NCI-H1092 treated with DMSO at 0.1 percent for 48 hours (cell line): ENCODE measurements at regions not wholly inside any gene's neighbourhood (a gene's known extent, or its start where the extent isn't known, plus 50 kb on each side); places are given as distances from the start of the nearest gene placed in this dataset.

ENCODE experiments used
- DNase-seq: peaks from one replicate; lab custom pipeline; 2025; lab: John Stamatoyannopoulos, UW

GRCh38 chr12:113766131-113766878 is 199.8 kb downstream of the RBM19 start:
- DNase-seq: no peak

DNA sequence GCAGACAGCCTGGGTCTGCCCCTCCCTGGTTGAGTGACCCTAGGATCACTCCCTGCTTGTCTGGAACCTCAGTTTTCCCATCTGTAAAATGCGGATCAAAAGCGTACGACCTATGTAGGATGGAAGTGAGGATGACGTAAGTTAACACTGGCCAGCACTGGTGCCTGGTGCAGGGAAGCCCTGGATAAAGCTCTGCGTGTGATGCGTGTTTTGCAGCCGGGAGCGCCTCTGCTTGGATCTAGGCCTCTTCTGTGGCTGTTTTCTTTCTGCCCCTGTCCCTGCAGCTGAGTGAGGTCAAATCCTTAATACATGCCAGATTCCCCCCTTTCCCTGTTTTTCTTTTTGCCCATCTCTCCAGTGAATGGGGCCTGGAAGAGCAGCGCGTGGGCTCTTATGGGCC is 201.5 kb downstream of the RBM19 start:
- DNase-seq: no peak

DNA sequence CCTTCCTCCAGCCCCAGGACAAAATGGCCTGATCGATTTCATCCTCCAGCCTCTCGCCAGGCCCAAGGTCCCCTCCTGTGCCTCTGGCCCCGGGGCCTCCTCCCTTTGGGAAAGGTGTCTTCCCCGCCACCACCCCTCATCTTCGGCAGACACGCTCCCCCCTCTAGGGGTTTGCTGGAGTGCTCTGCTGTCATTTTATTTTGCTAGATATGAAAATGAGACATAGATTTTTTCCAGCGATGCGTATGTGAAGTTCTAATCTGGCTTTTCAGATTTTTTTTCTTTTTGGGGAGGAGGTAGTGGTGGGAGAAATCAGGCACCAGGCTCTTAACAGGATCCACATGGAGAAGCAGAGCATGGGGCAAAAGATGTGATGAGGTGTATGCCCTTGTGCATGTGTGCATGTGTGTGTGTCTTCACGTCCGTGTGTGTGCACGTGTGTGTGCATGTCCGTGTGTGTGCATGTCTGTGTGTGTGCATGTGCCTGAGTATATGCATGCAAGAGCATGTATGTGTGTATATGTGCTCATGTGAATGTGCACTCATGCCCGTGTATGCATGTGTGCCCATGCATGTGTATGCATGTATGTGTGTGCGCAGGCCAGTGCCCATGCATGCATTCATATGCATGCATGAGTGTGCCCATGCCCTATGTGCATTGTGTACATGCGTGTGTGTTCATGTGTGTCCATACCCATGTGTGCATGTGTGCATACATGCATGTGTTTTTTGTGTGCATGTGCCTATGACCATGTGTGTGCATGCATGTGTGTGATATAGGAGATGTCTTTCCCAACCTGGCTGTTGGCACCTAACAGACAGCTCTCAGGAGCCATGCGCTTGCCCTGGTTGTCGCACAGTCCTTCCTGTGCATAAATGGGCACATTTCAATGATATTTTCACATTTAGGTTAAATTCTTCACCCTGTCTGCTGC is 203.0 kb downstream of the RBM19 start:
- DNase-seq: no peak

DNA sequence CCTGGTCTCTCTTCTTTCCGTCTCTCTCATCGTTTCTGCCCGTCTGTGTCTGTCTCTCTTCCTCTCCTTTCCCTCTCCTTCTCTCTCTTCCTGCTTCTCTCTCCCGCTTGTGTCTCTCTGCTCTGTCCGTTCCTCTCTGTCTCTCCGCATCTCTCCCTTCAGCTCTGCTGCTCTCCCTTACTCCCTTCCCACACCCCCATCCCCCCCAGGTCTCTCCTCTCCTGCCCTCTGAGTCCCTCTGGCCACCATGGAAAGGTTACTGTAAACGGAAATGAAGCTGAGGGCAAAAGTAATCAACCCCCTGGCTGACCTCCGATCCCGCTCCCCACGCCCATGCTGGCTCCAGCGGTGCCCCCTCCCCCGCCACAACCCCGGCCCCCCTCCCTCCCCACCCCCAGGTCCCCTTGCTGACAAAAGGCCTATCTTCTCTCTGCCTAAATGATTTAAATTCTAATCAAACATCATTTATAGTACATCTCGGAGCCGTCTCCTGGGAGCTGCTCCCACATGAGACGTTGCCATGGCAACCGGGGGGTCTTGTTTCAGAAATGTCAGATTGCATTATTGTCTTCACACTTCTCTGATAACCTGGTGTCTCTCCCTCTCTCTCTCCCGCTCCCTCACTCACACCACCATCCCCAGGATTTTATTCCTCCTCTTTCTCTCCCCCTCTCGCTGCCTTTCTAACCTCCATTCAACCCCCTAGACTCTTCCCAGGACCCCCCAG is 203.8 kb downstream of the RBM19 start:
- DNase-seq: peak; percentile 47

DNA sequence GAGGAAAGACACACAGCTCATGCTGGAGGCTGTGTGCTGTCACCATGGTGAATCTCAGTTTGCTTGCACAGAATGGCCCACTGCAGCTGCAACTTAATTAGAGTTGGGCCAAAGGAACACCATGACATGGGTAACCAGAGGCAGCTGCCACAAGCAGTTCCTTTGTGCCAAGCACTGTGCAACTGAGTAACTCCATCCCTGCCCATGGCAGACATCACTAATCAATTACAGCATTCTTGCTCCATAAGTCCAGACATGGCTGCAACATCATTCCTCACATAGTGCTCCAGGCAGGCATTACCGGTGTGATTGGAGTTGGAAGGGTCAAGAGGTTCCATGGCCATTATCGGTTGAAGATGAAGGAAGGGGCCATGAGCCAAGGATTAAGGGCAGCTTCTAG is 207.0 kb downstream of the RBM19 start:
- no peak for DNase-seq

- DNase-seq: no peak
These were observed 207.8 kb downstream of the RBM19 start for GRCh38 chr12:113758165-113758924.

- peak; percentile 50 for DNase-seq
These were observed 208.7 kb downstream of the RBM19 start for GRCh38 chr12:113757221-113758002.

DNA sequence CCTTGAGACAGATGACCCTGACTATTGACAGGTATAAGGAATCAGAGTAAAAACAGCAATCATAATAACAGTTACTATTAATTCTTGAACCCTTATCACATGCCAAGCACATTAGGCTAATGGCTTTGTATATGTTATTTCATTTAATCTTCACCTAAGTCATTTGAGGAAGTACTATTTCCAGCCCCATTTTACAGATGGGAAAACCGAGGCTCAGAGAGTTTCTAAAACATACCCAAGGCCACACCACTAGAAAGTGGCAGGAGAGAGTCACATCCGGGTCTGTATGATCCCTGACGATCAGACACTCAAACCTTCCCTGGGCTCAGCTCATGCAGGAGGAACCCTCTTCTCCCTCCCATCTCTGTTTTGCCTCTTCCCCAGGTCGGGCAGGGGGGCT is 209.5 kb downstream of the RBM19 start:
- DNase-seq: no peak

DNA sequence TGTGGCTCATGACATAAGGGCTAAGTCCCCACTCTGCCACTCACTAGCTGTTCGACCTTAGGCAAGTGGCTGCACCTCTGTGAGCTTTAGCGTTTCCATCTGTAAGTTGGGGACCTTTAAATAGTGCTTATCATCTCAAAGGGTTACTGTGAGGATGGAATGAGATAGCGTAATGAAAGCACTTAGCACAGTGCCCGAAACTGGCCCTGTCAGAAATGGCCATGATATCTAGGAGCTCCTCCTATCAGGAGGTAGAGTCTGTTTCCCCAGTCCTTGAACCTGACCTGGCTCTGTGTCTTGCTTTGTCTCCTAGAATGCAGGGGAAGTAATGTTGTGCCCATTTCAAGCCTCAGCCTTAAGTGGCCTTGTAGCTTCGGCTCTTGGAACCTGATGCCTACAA is 211.0 kb downstream of the RBM19 start:
- no peak for DNase-seq

GRCh38 chr12:113751513-113751912 is 214.6 kb downstream of the RBM19 start:
- no peak for DNase-seq

GRCh38 chr12:113749433-113749815 is 216.7 kb downstream of the RBM19 start:
- DNase-seq: no peak

DNA sequence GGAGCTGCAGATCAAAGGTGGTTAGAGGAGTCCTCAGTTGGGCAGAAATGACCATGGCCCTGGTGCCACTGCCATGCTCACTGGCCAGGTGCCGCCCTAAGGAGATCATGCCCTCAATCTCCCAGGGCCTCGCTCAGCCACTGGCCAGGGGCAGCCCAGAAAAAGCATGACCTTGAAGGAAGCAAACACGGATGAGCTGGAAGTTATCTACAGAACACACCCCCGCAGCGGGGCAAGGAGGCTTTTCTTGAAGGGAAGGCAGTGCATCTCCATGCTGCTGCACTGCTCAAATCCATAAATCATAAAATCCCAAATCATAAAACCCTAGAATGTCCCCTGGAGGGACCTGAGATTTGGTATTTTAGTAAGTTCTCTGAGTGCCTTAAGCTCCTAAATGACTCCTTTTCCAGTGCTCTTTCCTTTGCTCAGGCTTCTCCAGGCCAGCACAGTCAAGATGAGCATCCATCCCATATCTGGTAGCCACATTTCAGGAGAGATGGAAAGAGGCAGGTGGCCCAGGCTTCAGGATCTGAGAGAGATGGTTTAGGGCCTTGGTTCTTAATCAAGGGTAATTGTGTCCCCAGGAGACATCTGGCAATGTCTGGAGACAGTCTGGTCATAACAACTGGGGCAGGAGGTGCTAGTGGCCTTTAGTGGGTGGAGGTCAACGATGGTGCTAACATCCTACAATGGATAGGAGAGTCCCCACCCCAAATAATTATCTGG is 217.3 kb downstream of the RBM19 start:
- DNase-seq: no peak

- no peak for DNase-seq
These were observed 219.1 kb downstream of the RBM19 start for GRCh38 chr12:113747017-113747416.

DNA sequence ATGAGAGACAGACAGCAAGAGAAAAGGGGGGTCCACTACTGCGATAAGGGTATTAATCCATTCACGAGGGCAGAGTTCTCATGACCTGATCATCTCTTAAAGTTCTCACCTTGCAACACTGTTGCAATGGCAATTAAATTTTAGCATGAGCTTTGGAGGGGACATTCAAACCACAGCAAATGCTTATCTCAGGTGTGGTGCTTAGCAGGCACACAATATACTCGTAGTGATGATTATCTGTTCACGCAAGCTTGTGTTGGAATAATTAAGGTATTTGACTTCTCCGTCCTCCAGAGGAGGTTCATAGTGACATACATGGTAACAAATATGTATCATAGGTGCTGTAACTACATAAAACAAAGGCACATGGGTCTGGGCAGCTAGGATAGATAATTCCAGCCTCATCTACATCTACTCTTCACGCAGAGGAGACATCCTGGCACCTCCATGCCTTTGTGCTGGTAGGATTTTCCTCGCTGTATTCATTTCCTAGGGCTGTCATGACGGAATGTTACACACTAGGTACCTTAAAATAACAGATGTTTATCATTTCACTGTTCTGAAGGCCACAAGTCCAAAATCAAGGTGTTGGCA is 221.2 kb downstream of the RBM19 start:
- DNase-seq: no peak

- no peak for DNase-seq
These were observed 223.3 kb downstream of the RBM19 start for GRCh38 chr12:113742801-113743200.

- no peak for DNase-seq
These were observed 225.4 kb downstream of the RBM19 start for GRCh38 chr12:113740699-113741098.

GRCh38 chr12:113735131-113735530 is 231.0 kb downstream of the RBM19 start:
- DNase-seq: no peak

GRCh38 chr12:113734503-113734902 is 231.6 kb downstream of the RBM19 start:
- no peak for DNase-seq

GRCh38 chr12:113732916-113733315 is 233.2 kb downstream of the RBM19 start:
- no peak for DNase-seq

- no peak for DNase-seq
These were observed 238.5 kb downstream of the RBM19 start for GRCh38 chr12:113727651-113728061.
